GM23338 (cell line): ENCODE measurements at regions not wholly inside any gene's neighbourhood (a gene's known extent, or its start where the extent isn't known, plus 50 kb on each side); places are given as distances from the start of the nearest gene placed in this dataset.

Experiments
- ATAC-seq: fragments of 200-7000 bp; cut with Tn5 transposase; 3 replicates; pipeline ENCODE4 v1.9.1; 2020
- DNase-seq: peaks from one replicate; pipeline ENCODE4 v3.0.0-alpha.2; 2015; ENCODE audit warnings: low spot score
- H2AFZ ChIP-seq: fragments of 200-600 bp; sonication (generic); 2 replicates; pipeline ENCODE4 v1.8.0; 2016; ENCODE audit warnings: antibody characterized with exemption, mild to moderate bottlenecking, moderate library complexity
- H3F3A ChIP-seq: fragments of 200-600 bp; sonication (generic); replicated peaks from 2 replicates; pipeline ENCODE4 v1.8.0; 2017; ENCODE audit warnings: antibody characterized with exemption, mixed run types, low read depth
- H3K27ac ChIP-seq: fragments of 200-600 bp; sonication (generic); 2 replicates; pipeline ENCODE4 v1.6.1; 2016; ENCODE audit warnings: low read depth
- H3K27me3 ChIP-seq: fragments of 200-600 bp; sonication (generic); 2 replicates; pipeline ENCODE4 v1.8.0; 2016; ENCODE audit warnings: mild to moderate bottlenecking, mixed run types, moderate library complexity; ENCODE audit not compliant: insufficient read depth
- H3K36me3 ChIP-seq: fragments of 200-600 bp; sonication (generic); 2 replicates; pipeline ENCODE4 v1.8.0; 2016; ENCODE audit warnings: mild to moderate bottlenecking; ENCODE audit not compliant: insufficient read depth
- H3K4me1 ChIP-seq: fragments of 200-600 bp; sonication (generic); 2 replicates; pipeline ENCODE4 v1.8.0; 2016; ENCODE audit warnings: mild to moderate bottlenecking, moderate library complexity; ENCODE audit not compliant: insufficient read depth
- H3K4me2 ChIP-seq: fragments of 200-600 bp; sonication (generic); 2 replicates; pipeline ENCODE4 v1.7.1; 2017; ENCODE audit warnings: mixed run types
- H3K4me3 ChIP-seq: fragments of 200-600 bp; sonication (generic); 2 replicates; pipeline ENCODE4 v1.6.1; 2016; ENCODE audit warnings: mixed run types
- H3K79me2 ChIP-seq: fragments of 200-600 bp; sonication (generic); replicated peaks from 2 replicates; pipeline ENCODE4 v1.8.0; 2017; ENCODE audit warnings: mild to moderate bottlenecking; ENCODE audit not compliant: insufficient read depth
- H3K9me2 ChIP-seq: fragments of 200-600 bp; sonication (generic); 2 replicates; pipeline ENCODE4 v1.8.0; 2017; ENCODE audit not compliant: insufficient read depth
- H4K20me1 ChIP-seq: fragments of 200-600 bp; sonication (generic); replicated peaks from 2 replicates; pipeline ENCODE4 v1.8.0; 2017; ENCODE audit warnings: mild to moderate bottlenecking; ENCODE audit not compliant: insufficient read depth
- H3K27ac Mint-ChIP-seq: 2 replicates; pipeline ENCODE4 v1.8.0; 2020; ENCODE audit warnings: inconsistent platforms, mild to moderate bottlenecking, moderate library complexity, mixed read lengths
- H3K27me3 Mint-ChIP-seq: 3 replicates; pipeline ENCODE4 v1.8.0; 2022; ENCODE audit warnings: low read depth, mild to moderate bottlenecking, moderate library complexity, mixed read lengths, inconsistent platforms; ENCODE audit not compliant: insufficient read depth, poor library complexity
- H3K36me3 Mint-ChIP-seq: 3 replicates; pipeline ENCODE4 v1.8.0; 2021; ENCODE audit warnings: low read depth, mild to moderate bottlenecking, inconsistent platforms, moderate library complexity, mixed read lengths
- H3K4me1 Mint-ChIP-seq: 3 replicates; pipeline ENCODE4 v1.8.0; 2020; ENCODE audit warnings: mild to moderate bottlenecking, inconsistent platforms, mixed read lengths
- H3K4me3 Mint-ChIP-seq: 3 replicates; pipeline ENCODE4 v1.8.0; 2021; ENCODE audit warnings: moderate library complexity, mild to moderate bottlenecking, inconsistent platforms, mixed read lengths
- H3K9me3 Mint-ChIP-seq: 3 replicates; pipeline ENCODE4 v1.8.0; 2020; ENCODE audit warnings: moderate library complexity, mild to moderate bottlenecking, inconsistent platforms, mixed read lengths
- CREB1 ChIP-seq: fragments of 250-450 bp; sonication (Bioruptor Pico); IDR thresholded peaks from 2 replicates; pipeline ENCODE4 v1.5.0; 2020; ENCODE audit warnings: low read depth, mild to moderate bottlenecking, moderate library complexity
- ETS1 ChIP-seq: IDR thresholded peaks from 2 replicates; pipeline ENCODE4 v1.6.1; 2016; ENCODE audit warnings: antibody characterized with exemption
- EZH2 ChIP-seq: fragments of 200-600 bp; sonication (generic); IDR thresholded peaks from one replicate; pipeline ENCODE4 v1.8.0; 2017; ENCODE audit warnings: antibody characterized with exemption, mild to moderate bottlenecking, low read depth; ENCODE audit not compliant: unreplicated experiment
- EZH2phosphoT487 ChIP-seq: fragments of 200-600 bp; sonication (generic); IDR thresholded peaks from one replicate; pipeline ENCODE4 v1.8.1; 2018; ENCODE audit warnings: antibody characterized with exemption; ENCODE audit not compliant: unreplicated experiment
- JUNB ChIP-seq: IDR thresholded peaks from one replicate; pipeline ENCODE4 v1.6.1; 2016; ENCODE audit warnings: antibody characterized with exemption; ENCODE audit not compliant: unreplicated experiment
- NANOG ChIP-seq: IDR thresholded peaks from 2 replicates; pipeline ENCODE4 v1.6.1; 2016; ENCODE audit warnings: antibody characterized with exemption, borderline replicate concordance
- POLR2AphosphoS5 ChIP-seq: IDR thresholded peaks from 2 replicates; pipeline ENCODE4 v1.6.1; 2016; ENCODE audit warnings: antibody characterized with exemption, low read depth
- REST ChIP-seq: IDR thresholded peaks from one replicate; pipeline ENCODE4 v1.6.1; 2018; ENCODE audit warnings: antibody characterized with exemption; ENCODE audit not compliant: unreplicated experiment
- STAT1 ChIP-seq: IDR thresholded peaks from one replicate; pipeline ENCODE4 v1.6.1; 2016; ENCODE audit warnings: antibody characterized with exemption; ENCODE audit not compliant: unreplicated experiment
- ZNF114 ChIP-seq: fragments of 250-450 bp; sonication (Bioruptor Pico); IDR thresholded peaks from 2 replicates; pipeline ENCODE4 v1.5.0; 2020; ENCODE audit warnings: mild to moderate bottlenecking, moderate library complexity
- ZNF331 ChIP-seq: fragments of 250-450 bp; sonication (Bioruptor Pico); IDR thresholded peaks from 2 replicates; pipeline ENCODE4 v1.5.0; 2020; ENCODE audit warnings: low read depth, mild to moderate bottlenecking, moderate library complexity
- TF ChIP-seq, protein P1 (sequence below): fragments of 250-450 bp; sonication (Bioruptor Pico); IDR thresholded peaks from 2 replicates; pipeline ENCODE4 v1.5.0; 2020; ENCODE audit warnings: mild to moderate bottlenecking, moderate library complexity
- TF ChIP-seq, protein P2 (sequence below), 2 experiments: fragments of 200-600 bp in 1 of 2; sonication (generic) in 1 of 2; conservative IDR thresholded peaks; 2 replicates each; pipeline versions ENCODE4 v1.5.1 to v1.6.1; 2016 to 2017; ENCODE audit warnings: antibody characterized with exemption in 2 of 2, low read depth in 2 of 2, mild to moderate bottlenecking in 2 of 2, moderate library complexity in 1 of 2

DNA sequence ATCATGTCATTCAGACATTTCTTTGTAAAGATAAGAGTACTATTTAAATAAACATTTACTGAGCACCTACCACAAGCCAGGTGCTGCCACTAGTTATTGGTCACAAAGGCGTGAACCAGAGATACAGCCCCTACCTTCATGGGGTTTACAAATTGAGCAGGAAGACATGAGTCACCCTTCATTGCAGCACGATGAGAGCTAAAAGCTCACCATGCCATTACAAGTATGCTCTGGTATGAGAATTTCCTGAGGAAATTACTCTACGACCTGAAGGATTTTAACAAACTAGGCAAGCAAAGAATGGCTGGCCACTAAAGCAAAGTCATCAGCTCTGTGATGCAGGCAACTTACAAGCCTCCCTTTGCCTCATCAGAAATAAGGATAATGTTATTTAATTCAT, 346.8 kb downstream of the BRINP2 start:
- no peaks in the 10 kb centered on the region for H3K36me3 ChIP-seq
- peaks cover 5% of the 10 kb centered on the region for H3K4me1 Mint-ChIP-seq
- H3K36me3 Mint-ChIP-seq: no peaks in the 10 kb centered on the region
- H3K4me1 ChIP-seq: no peaks in the 10 kb centered on the region
- H3K27ac ChIP-seq: no peak overlapping the region
- no peaks in the 10 kb centered on the region for H3K9me3 Mint-ChIP-seq
- H3K9me2 ChIP-seq: peaks cover 3% of the 10 kb centered on the region; the same call in 1 of the 2 replicates
- H3K4me3 ChIP-seq: no peak overlapping the region
- H3K4me2 ChIP-seq: no peak overlapping the region
- no peaks in the 10 kb centered on the region for H3K79me2 ChIP-seq
- H3K27me3 ChIP-seq: no peaks in the 10 kb centered on the region
- no peak for TF ChIP-seq EZH2
- TF ChIP-seq CREB1 (CRISPR knock-in tag): no peak
- TF ChIP-seq, protein P1, sequence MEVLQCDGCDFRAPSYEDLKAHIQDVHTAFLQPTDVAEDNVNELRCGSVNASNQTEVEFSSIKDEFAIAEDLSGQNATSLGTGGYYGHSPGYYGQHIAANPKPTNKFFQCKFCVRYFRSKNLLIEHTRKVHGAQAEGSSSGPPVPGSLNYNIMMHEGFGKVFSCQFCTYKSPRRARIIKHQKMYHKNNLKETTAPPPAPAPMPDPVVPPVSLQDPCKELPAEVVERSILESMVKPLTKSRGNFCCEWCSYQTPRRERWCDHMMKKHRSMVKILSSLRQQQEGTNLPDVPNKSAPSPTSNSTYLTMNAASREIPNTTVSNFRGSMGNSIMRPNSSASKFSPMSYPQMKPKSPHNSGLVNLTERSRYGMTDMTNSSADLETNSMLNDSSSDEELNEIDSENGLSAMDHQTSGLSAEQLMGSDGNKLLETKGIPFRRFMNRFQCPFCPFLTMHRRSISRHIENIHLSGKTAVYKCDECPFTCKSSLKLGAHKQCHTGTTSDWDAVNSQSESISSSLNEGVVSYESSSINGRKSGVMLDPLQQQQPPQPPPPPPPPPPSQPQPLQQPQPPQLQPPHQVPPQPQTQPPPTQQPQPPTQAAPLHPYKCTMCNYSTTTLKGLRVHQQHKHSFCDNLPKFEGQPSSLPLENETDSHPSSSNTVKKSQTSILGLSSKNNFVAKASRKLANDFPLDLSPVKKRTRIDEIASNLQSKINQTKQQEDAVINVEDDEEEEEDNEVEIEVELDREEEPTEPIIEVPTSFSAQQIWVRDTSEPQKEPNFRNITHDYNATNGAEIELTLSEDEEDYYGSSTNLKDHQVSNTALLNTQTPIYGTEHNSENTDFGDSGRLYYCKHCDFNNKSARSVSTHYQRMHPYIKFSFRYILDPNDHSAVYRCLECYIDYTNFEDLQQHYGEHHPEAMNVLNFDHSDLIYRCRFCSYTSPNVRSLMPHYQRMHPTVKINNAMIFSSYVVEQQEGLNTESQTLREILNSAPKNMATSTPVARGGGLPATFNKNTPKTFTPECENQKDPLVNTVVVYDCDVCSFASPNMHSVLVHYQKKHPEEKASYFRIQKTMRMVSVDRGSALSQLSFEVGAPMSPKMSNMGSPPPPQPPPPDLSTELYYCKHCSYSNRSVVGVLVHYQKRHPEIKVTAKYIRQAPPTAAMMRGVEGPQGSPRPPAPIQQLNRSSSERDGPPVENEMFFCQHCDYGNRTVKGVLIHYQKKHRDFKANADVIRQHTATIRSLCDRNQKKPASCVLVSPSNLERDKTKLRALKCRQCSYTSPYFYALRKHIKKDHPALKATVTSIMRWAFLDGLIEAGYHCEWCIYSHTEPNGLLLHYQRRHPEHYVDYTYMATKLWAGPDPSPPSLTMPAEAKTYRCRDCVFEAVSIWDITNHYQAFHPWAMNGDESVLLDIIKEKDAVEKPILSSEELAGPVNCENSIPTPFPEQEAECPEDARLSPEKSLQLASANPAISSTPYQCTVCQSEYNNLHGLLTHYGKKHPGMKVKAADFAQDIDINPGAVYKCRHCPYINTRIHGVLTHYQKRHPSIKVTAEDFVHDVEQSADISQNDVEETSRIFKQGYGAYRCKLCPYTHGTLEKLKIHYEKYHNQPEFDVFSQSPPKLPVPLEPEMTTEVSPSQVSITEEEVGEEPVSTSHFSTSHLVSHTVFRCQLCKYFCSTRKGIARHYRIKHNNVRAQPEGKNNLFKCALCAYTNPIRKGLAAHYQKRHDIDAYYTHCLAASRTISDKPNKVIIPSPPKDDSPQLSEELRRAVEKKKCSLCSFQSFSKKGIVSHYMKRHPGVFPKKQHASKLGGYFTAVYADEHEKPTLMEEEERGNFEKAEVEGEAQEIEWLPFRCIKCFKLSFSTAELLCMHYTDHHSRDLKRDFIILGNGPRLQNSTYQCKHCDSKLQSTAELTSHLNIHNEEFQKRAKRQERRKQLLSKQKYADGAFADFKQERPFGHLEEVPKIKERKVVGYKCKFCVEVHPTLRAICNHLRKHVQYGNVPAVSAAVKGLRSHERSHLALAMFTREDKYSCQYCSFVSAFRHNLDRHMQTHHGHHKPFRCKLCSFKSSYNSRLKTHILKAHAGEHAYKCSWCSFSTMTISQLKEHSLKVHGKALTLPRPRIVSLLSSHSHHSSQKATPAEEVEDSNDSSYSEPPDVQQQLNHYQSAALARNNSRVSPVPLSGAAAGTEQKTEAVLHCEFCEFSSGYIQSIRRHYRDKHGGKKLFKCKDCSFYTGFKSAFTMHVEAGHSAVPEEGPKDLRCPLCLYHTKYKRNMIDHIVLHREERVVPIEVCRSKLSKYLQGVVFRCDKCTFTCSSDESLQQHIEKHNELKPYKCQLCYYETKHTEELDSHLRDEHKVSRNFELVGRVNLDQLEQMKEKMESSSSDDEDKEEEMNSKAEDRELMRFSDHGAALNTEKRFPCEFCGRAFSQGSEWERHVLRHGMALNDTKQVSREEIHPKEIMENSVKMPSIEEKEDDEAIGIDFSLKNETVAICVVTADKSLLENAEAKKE (CRISPR knock-in tag): no peak
- TF ChIP-seq JUNB: no peak
- no peak for TF ChIP-seq STAT1
- no peak for TF ChIP-seq POLR2AphosphoS5
- TF ChIP-seq, protein P2, sequence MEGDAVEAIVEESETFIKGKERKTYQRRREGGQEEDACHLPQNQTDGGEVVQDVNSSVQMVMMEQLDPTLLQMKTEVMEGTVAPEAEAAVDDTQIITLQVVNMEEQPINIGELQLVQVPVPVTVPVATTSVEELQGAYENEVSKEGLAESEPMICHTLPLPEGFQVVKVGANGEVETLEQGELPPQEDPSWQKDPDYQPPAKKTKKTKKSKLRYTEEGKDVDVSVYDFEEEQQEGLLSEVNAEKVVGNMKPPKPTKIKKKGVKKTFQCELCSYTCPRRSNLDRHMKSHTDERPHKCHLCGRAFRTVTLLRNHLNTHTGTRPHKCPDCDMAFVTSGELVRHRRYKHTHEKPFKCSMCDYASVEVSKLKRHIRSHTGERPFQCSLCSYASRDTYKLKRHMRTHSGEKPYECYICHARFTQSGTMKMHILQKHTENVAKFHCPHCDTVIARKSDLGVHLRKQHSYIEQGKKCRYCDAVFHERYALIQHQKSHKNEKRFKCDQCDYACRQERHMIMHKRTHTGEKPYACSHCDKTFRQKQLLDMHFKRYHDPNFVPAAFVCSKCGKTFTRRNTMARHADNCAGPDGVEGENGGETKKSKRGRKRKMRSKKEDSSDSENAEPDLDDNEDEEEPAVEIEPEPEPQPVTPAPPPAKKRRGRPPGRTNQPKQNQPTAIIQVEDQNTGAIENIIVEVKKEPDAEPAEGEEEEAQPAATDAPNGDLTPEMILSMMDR (conservative IDR thresholded peaks at IDR 0.05; ENCODE audit: low read depth in 2 of 2): no peak
- TF ChIP-seq ZNF114 (CRISPR knock-in tag): no peak
- TF ChIP-seq NANOG: no peak
- TF ChIP-seq ZNF331 (CRISPR knock-in tag): no peak
- TF ChIP-seq ETS1: no peak
- TF ChIP-seq EZH2phosphoT487: no peak
- no peak for TF ChIP-seq REST
- H3F3A ChIP-seq: no peaks in the 10 kb centered on the region
- no peak for DNase-seq
- ATAC-seq: no peak
- no peaks in the 10 kb centered on the region for H3K27me3 Mint-ChIP-seq
- H4K20me1 ChIP-seq: no peaks in the 10 kb centered on the region
- no peak overlapping the region for H3K27ac Mint-ChIP-seq
- H3K4me3 Mint-ChIP-seq: no peak overlapping the region
- peak overlapping the region; percentile 11; the same call in 1 of the 2 replicates for H2AFZ ChIP-seq
